ENCODE measurements at regions not wholly inside any gene's neighbourhood (a gene's known extent, or its start where the extent isn't known, plus 50 kb on each side); places are given as distances from the start of the nearest gene placed in this dataset.

DNA sequence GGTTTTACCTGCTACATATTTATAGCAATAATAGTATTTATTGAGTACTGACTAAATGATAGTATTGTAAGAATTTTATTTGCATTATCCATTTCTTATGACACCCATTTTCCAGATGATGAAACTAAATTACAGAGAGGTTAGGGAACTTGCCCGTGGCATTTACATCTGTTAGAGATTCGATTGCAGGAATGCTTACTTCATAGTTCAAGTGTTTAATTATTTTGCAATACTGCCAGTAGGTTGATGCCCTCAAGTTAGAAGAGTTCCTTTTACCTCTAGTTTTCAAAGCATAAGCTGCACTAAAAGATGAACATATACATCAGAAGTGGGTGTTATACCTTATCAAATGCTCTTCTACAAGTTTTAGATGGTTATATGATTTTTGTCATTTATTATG, 362.8 kb upstream of the RGMA start:
- TF ChIP-seq, protein P1, sequence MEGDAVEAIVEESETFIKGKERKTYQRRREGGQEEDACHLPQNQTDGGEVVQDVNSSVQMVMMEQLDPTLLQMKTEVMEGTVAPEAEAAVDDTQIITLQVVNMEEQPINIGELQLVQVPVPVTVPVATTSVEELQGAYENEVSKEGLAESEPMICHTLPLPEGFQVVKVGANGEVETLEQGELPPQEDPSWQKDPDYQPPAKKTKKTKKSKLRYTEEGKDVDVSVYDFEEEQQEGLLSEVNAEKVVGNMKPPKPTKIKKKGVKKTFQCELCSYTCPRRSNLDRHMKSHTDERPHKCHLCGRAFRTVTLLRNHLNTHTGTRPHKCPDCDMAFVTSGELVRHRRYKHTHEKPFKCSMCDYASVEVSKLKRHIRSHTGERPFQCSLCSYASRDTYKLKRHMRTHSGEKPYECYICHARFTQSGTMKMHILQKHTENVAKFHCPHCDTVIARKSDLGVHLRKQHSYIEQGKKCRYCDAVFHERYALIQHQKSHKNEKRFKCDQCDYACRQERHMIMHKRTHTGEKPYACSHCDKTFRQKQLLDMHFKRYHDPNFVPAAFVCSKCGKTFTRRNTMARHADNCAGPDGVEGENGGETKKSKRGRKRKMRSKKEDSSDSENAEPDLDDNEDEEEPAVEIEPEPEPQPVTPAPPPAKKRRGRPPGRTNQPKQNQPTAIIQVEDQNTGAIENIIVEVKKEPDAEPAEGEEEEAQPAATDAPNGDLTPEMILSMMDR (IDR thresholded peaks at IDR 0.05 in 8 of 11, conservative IDR thresholded peaks at IDR 0.05 in 3 of 11): no peak
- TF ChIP-seq POLR2A (IDR thresholded peaks at IDR 0.05) (no peak), POLR2AphosphoS5 (IDR thresholded peaks at IDR 0.05) (no peak)
- Histone ChIP-seq H3K4me3 (no peak overlapping the region), H3K27ac (no peak overlapping the region), H3K36me3 (no peaks in the 10 kb centered on the region), H3K4me1 (no peaks in the 10 kb centered on the region), H3K9me3 (peaks cover 0 to 11% (median 0%) of the 10 kb centered on the region in 8 donors), H3K27me3 (replicated peaks in 1 of 7) (no peaks in the 10 kb centered on the region)
- intact Hi-C loops (cut with DNase I; ENCODE audit: low total_unique reads): no loop called here
- WGBS, 5 donors: 27 to 54% (median 41%) methylated on average over 2 of the region's 2 CpGs
- DNase-seq: no peak

DNA sequence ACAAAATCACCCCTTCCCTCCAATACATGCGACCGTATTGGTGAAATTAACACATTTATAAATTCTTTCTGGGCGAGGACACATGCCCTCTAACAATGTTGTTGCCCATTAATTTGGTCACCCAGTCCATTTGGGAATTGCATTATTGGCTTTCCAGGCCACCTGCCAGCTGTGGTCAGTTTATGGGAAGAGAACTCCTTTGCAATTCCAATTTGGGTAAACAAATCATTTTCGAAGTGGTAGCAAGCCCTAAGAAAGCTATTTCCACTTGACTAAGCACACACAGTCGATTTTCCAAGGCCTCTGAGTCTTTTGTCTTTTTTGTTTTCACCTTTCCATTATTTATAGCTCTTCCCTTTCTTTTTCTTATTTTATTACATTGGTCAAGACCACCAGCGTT, 362.3 kb upstream of the RGMA start:
- 64 to 79% (median 74%) methylated on average over 6 of the region's 6 CpGs for WGBS, 5 donors
- DNase-seq: no peak
- intact Hi-C loops (cut with DNase I; ENCODE audit: low total_unique reads): no loop called here
- H3K9me3 ChIP-seq: peaks cover 0 to 11% (median 0%) of the 10 kb centered on the region in 8 donors
- H3K27ac ChIP-seq: no peak overlapping the region
- no peaks in the 10 kb centered on the region for H3K27me3 ChIP-seq (replicated peaks in 1 of 7)
- TF ChIP-seq, protein P1 (IDR thresholded peaks at IDR 0.05 in 8 of 11, conservative IDR thresholded peaks at IDR 0.05 in 3 of 11): no peak
- TF ChIP-seq POLR2AphosphoS5 (IDR thresholded peaks at IDR 0.05): no peak
- H3K4me3 ChIP-seq: no peak overlapping the region
- H3K4me1 ChIP-seq: no peaks in the 10 kb centered on the region
- no peaks in the 10 kb centered on the region for H3K36me3 ChIP-seq

DNA sequence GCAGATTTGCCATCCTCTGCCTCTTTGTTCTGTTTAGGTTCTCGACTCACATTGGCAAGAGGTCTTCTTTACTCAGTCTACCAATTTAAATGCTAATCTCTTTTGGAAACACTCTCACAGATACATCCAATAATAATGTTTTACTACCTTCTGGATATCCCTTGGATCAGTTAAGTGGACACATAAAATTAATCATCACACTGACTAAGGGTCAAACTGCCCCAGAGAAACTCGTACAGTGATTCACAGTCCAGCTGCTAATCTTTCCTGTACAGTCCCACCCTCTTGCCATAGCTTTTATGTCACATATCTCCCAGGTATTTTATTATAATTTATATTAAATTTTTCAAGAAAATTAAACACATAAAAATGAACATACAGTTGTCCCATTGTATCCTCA, 360.8 kb upstream of the RGMA start:
- no peaks in the 10 kb centered on the region for H3K27me3 ChIP-seq (replicated peaks in 1 of 7)
- no peak for DNase-seq
- intact Hi-C loops (cut with DNase I; ENCODE audit: low total_unique reads): no loop called here
- H3K36me3 ChIP-seq: no peaks in the 10 kb centered on the region
- H3K4me1 ChIP-seq: no peaks in the 10 kb centered on the region
- WGBS, 5 donors: 53 to 87% (median 74%) methylated on average over 2 of the region's 2 CpGs
- no peak overlapping the region for H3K4me3 ChIP-seq
- no peak for TF ChIP-seq POLR2AphosphoS5 (IDR thresholded peaks at IDR 0.05)
- no peak for TF ChIP-seq POLR2A (IDR thresholded peaks at IDR 0.05)
- TF ChIP-seq, protein P1 (IDR thresholded peaks at IDR 0.05 in 8 of 11, conservative IDR thresholded peaks at IDR 0.05 in 3 of 11): no peak
- peaks cover 0 to 11% (median 0%) of the 10 kb centered on the region in 8 donors for H3K9me3 ChIP-seq
- H3K27ac ChIP-seq: no peak overlapping the region

DNA sequence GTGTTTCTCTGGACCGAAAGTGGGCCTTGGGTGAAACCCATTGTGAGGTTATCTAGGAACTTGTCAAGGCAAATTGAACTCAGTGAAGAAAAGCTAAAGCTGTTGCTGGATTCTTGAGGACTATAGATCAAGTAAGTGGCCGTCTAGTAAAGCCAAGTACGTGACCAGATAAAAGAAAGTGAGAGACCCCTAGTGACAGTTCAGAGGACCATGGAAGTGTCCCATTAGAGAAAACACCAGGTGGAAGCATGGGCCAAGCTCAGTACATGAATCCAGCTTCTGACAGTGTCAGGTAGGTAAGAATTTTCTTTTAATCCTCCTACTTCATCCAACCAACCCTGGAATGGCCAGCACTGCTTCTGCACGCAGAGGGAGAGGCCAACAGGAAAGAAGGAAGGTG, 349.3 kb upstream of the RGMA start:
- intact Hi-C loops (cut with DNase I; ENCODE audit: low total_unique reads): no loop called here
- H3K27ac ChIP-seq: no peak overlapping the region
- no peak for DNase-seq
- no peaks in the 10 kb centered on the region for H3K9me3 ChIP-seq
- H3K27me3 ChIP-seq (replicated peaks in 1 of 7): peaks cover 0 to 18% (median 0%) of the 10 kb centered on the region in 7 donors
- no peaks in the 10 kb centered on the region for H3K4me1 ChIP-seq
- WGBS, 5 donors: 42 to 54% (median 47%) methylated on average over 4 of the region's 4 CpGs
- no peak overlapping the region for H3K4me3 ChIP-seq
- TF ChIP-seq POLR2A (IDR thresholded peaks at IDR 0.05) (no peak), POLR2AphosphoS5 (IDR thresholded peaks at IDR 0.05) (no peak)
- TF ChIP-seq, protein P1 (IDR thresholded peaks at IDR 0.05 in 8 of 11, conservative IDR thresholded peaks at IDR 0.05 in 3 of 11): no peak
- H3K36me3 ChIP-seq: no peaks in the 10 kb centered on the region

Data from spleen (tissue), 11 donors.